GM21423 (cell line): ENCODE measurements at regions not wholly inside any gene's neighbourhood (a gene's known extent, or its start where the extent isn't known, plus 50 kb on each side); places are given as distances from the start of the nearest gene placed in this dataset.
A peak's percentile ranks its signal among the peaks of the same experiment; 100 is the strongest.

ENCODE experiments used
- ATAC-seq: cut with Tn5 transposase; IDR thresholded peaks from one replicate; pipeline ENCODE4 v1.9.1; 2021; ENCODE audit warnings: mild to moderate bottlenecking, moderate library complexity; ENCODE audit not compliant: unreplicated experiment

DNA sequence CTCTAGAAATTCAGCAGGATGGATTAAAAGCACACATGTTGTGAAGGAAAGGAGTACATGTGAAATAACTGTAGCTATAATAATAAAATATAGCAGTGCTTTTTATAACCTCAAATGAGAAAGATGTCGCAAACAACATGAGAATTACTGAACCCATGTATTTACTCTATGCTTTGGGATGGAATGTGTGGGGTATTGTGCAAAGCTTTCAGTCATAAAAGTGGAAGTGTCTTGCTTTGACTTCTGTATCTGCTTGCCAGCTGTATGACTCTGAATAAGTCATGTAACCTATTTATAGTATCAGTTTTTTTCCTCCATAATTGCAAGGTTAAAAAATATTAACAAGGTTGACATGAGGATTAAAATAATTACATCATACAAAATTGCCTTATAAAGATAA, 519.3 kb upstream of the CADM2 start:
- ATAC-seq: no peak

DNA sequence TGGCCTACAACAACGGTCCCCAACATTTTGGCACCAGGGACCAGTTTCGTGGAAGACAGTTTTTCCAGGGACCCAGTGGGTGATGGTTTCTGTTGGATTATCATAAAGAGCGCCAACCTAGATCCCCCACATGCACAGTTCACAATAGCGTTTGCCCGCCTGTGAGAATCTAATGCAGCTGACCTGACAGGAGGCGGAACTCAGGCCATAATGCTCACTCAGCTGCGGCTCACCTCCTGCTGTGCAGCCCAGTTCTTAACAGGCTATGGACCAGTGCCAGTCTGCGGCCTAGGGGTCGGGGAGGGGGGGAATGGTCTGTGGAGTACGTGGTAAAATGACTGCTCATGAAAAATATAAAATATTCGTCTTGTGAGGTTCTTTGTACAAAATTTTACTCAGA, 518.5 kb upstream of the CADM2 start:
- ATAC-seq: no peak

DNA sequence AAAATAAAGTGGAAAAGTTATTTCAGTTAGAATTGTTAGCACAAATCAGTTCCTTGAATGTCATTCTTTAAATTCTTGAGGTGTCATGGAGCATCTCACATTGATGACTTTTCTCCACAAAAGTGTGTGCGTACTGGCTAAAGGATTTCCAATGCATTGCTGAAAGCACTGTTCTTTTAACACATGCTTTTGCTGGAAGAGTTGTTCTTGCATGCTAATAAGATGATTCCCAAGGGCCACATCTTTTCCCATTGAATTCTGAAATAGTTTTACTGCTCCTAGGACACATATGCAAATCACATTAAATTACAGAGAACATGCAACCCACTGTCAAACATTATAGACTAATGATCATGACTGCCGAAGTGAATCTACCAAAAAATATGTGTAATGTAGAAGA, 516.3 kb upstream of the CADM2 start:
- ATAC-seq: no peak

DNA sequence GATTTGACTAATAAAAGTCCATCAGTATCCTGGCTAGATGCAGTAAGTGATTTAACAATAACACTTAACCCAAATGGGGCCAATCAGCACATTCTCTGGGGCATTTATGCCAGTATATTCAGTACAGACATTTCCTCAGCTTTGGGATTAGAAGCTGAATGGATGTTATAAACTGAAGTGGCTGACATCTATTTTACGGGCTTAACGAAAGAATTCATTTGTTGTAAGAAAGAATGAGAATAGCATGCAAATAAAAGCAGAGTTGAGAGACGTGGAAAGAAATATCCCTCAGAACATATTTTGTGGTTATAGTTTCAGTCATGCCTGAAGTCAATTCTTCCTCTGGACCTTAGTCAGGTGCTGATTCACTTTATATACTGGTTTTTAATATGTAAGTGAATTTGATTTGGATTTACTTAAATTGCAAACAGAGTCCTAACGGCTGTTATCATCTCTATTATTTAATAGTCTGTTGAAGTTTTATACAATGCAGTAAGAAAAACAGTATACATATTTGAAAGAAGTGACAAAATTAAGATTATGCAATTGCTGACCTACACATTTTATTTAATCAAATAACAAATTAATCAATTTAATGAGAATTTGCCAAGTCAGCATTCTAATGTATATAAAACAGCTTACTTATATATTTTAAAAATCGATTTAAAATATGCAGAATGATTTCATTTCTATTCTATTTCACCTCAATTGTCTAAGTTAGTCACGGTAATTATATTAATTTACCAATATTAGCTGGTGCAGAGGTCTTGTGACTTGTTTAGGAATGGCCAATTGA, 513.9 kb upstream of the CADM2 start:
- ATAC-seq: no peak

DNA sequence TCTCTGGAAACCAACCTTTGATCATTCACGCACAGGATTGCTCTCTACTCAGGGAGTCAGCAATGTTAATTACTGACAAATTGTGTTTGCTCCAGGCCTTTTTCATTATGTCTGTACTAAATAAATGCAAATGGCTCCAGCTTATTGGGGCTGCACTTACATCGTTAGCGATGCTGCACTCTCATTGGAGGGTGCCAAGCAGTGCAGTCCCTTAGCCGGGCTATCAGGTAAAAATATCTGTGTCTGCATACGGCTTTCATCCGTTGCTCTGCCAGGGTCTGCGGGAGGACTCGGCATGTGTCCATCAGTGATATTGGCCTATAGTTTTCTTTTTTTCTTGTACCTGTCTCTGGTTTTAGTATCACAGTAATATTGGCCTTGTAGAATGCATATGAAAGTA, 471.5 kb upstream of the CADM2 start:
- ATAC-seq: no peak

DNA sequence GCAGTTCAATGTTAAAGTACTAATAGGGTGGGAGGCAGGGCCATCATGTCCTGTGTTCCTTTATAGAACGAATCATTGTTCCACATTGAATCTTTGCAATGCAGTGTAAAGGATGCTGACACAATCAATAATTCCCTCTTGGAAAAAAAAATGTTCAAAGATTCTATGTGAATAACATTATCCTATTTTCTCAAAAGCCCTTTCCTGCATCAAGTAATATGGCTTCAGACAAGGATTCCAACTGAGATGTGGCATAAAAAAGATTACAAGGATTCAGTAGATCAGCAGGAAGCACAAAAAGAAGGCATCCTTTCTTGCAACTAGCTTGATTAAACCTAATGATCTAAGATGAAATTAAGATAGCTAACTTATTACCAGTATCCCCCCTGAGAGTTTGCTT, 454.0 kb upstream of the CADM2 start:
- no peak for ATAC-seq

DNA sequence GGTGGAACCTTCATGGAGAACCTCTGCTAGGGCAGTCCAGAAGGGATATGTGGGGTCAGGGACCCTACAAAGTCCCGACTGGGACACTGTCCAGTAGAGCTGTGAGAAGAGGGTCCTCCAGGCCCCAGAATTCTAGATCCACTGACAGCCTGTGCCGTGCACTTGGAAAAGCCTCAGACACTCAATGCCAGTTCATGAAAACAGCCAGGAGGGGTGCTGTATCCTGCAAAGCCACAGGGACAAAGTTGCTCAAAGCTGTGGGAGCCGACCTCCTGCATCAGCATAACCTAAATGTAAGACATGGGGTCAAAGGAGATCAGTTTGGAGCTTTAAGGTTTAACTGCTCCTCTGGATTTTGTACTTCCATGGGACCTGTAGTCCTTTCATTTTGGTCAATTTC, 448.8 kb upstream of the CADM2 start:
- ATAC-seq: no peak

DNA sequence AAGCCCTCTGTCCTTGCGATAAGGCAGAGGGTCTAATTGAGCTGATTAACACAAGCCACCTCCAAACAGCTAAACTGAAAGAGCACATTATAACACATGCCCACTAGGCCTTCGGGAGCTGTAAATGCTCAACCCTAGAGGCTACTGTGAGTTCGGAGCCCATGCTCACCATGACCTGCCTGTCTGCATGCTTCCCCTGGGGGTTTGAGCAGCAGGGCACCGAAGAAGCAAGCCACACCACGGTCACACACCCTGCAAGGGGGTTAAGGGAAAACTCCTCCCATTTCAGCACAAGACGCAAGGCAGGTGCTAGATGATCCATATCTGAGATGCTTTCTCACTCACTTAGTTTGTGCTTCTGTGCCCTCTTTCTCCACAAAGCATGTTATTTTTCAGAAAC, 435.9 kb upstream of the CADM2 start:
- no peak for ATAC-seq

DNA sequence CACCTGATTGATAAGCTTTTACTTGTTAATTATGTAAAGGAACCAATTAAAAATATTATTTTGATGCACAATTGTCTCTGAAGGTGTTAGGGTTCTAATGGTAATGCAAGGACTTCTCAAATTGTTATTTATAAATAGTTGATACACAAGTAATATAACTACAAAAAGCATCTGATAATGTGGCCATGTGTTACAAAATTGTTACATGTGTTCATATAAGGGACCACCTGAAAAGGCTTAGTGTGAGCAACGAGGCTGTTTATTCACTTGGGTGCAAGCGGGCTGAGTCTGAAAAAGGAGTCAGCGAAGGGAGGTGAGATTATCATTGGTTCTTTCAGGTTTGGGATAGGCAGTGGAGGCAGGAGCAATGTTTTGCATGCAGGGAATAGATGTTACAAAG, 421.9 kb upstream of the CADM2 start:
- ATAC-seq: no peak

DNA sequence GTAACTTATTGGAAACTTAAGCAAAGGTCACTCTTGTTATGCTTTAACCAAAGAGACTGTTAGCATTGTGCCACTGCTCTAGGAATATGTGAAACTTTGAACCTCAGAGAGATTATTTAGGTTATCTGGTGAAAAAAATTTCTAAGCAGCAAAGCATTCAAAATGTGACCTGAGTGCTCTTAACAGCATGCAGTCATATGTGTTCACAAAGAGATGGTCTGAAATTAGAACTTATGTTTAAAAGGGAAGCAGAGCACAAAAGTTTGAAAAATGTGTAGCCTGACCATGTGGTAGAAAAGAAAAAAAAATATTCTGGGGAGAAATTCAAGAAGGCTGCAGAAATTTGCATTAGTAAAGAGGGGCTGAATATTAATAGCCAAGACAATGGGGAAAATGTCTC, 420.2 kb upstream of the CADM2 start:
- no peak for ATAC-seq

DNA sequence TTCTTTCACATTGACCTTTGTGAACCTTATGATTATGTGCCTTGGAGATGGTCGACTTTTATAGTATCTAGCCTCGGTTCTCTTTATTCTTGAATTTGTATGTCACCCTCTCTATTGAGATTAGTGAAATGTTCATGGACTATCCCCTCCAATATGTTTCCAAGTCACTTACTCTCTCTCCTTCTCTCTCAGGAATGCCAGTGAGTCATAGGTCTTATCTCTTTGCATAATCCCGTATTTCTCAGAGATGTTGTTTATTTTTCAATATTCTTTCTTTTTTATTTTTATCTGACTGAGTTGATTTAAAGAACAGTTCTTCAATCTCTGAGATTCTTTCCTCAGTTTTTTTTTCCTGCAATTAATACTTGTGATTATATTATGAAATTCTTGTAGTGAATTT, 411.6 kb upstream of the CADM2 start:
- no peak for ATAC-seq

DNA sequence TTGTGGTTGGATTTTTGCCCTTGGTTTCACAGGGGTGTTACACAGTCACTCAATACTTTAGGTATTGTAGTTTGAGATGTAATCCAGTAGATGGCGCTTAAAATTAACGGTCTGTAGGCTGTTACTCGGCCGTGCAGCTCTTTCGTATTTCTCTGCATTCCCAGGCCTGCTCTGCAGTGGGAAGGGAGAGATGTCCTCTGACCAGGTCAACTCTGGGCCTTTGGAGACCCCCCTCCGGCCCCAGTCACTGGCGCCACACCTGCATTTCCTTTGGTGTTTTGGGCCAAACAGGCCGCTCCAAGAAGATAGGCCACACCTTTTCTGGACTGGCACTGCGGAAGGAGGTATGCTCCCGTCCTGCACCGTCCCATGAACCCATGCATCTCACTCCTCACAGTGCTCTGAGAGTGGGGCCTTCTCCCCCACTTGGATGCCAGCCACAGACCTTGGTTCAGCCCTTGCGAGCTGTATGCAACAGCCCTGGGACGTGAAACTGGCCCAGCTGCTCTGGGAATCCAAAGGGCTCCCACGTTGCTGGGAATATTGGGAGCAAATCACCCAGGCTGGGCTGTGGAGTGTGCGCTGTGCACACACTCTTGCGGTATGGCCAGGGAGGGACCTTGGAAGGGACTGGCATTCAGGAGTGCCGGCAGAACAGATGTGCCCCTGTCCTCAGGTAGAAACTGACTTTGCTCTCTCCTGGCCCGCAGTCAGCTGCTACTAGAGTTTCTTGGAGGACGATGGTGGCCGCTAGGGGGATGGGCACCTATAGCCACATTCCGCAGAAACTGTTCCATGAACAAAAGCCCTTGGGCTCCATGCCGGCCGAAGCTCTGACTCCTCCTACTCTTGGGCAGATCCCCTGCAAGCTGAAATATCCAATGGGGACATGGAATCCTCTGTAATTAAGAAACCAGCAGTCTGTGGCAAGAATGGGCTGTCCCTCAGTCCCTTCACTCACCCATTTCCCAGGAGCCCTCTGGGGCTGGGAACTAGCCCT, 410.5 kb upstream of the CADM2 start:
- peak; percentile 79 for ATAC-seq

DNA sequence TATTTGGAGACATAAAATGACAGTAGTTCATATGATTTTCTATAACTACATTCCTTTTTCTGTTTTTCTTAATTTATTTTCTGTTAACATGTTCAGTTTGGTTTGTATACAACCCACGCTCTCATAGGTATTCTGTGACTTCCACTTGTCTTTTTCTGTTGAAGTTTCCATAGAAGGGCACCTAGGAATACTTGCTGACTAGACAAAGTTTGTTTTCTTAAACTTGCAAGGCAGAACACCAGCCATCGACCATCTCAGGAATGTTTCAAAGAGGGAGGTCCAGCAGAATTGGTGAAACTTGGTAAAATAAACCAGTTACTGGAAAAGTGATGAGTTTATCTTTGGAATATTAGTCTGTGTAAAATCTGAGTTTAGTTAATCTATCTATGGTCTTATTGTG, 403.2 kb upstream of the CADM2 start:
- ATAC-seq: no peak

DNA sequence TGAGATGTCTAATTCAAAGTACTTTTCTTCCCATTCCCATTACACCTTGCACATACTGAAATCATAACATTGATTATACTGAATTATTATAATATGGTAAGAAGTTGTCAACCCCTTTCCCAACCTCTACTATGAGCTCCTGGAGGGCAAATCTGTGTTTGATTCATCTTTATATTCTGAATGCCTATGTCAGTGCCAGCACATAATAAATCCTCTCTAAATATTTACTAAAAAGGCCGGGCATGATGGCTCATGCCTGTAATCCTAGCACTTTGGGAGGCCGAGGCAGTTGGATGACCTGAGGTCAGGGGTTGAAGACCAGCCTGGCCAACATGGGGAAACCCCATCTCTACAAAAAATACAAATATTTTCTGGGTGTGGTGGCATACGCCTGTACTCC, 392.5 kb upstream of the CADM2 start:
- ATAC-seq: no peak

DNA sequence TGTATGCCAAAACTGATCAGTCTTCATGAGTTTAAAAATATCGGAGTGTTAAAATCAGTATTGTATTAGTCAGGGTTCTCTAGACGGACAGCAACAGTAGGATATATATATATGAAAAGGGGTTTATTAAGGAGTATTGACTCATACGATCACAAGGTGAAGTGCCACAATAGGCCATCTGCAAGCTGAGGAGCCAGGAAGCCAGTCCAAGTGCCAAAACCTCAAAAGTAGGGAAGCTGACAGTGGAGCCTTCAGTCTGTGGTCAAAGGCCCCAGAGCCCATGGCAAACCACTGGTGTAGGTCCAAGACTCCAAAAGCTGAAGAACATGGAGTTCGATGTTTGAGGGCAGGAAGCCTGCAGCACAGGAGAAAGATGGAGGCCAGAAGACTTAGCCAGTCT, 391.0 kb upstream of the CADM2 start:
- ATAC-seq: no peak

DNA sequence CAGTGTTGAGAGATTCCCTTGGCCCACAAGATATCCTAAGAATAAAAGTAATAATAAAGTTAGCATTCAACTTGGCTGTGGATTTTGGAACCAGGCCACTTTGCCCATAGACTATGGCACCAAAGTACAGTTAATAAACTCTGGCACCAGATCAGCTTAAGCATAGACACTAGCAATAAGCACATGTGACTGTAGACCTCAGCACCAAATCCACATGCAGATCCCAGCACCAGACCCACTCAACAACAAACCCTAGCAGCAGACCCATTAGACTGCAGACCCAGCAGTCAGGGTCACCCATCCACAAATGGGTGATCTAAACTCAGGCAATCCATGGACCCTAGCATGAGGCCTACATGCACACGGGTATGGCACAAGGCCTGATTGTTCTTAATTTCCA, 384.8 kb upstream of the CADM2 start:
- ATAC-seq: no peak

DNA sequence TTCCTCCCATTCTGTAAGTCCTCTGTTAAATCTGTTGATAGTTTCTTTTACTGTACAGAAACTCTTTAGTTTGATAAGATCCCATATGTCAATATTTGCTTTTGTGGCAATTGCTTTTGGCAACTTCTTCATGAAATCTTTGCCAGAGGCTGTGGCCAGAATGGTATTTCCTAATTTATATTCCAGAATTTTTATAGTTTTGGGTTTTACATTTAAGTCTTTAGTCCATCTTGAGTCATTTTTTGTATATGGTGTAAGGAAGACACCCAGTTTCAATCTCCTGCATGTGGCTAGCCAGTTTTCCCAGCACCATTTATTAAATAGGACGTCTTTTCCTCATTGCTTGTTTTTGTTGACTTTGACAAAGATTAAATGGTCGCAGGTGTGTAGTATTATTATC, 372.4 kb upstream of the CADM2 start:
- ATAC-seq: no peak

DNA sequence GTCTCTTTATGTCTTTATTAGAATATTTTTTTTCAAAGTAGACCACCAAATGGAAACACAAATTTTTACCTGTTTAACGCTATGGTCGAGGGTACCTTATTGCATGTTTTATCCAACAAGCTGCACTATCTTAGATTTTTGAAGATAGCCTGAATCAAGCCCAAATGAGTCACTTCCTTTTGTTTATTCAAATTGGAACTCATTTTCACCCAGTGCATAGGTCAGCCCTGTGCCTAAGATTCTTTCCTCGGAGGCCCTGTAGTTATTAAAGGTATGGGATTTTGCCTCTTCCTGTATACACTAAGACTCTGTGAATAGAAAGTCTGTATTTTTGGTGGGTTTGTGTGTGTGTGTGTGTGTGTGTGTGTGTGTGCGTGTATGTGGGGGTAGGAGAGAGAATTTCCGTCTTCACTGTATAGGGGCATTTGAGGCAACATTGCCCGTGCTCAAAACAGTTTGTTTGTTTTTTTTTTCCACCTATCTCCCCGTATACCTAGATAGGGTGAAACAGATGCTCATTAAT, 358.0 kb upstream of the CADM2 start:
- no peak for ATAC-seq

DNA sequence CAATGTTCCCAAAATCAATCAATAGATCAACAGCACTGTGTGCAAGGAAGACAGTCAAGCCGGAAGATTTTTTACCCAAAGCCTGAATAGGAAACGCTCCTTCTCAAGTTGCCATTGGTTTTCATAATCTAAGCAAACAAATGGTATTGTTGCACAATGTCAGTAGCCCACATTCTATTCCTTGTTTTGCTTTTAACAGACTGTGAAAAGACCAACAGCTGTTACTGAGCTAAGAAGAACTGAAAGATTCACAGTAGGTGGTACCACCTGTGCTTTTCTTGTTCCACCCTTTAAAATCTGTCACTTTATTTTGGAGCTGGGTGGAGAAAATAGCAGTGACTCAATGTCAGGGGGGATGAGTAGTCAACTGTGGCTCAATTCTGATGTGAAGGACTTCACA, 357.5 kb upstream of the CADM2 start:
- ATAC-seq: no peak

DNA sequence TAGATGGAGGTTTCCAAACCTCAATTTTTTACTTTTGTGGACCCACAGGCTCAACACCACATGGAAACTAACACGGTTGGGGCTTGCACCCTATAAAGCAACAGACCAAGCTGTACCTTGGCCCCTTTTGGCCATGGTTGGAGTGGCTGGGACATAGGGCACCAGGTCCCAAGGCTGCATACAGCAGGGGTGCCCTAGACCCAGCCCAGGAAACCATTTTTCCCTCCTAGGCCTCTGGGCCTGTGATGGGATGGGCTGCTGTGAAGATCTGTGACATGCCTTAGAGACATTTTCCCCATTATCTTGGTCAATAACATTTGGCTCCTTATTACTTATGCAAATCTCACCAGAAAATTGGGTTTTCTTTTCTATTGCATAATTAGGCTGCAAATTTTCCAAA, 337.0 kb upstream of the CADM2 start:
- ATAC-seq: no peak

DNA sequence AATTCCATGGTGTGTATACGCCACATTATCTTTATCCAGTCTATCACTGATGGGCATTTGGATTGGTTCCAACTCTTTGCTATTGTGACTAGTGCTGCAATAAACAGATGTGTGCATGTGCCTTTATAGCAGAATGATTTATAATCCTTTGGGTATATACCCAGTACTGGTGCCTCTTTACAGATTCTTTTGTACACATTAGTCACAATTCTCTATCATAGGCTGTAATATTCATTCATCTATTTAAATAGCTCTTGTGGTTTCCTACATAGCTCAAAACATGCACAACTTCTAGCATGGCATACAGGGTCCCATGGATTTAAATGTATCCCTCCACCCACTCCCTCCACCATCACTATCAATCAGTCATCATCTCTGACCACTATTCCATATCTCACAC, 324.1 kb upstream of the CADM2 start:
- ATAC-seq: no peak

DNA sequence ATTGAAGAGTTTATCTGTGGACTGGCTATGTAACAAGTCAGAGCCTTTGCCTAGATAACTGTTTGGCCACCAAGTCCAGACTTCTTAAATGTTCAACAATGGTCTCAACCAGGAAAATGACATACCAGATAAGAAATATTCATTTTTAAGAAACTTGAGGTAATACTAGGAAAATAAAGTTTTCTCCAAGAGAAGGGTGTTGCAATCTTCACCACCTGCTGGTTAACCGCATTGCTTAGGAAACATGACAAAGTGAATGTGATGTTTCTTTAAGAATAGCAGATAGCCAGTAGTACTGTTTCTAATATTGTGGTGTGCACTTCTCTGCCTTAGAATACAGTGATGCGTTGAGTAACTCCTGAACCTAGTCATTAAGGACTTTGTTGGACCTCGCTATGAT, 321.5 kb upstream of the CADM2 start:
- ATAC-seq: no peak
